H9 (cell line): ENCODE measurements at regions not wholly inside any gene's neighbourhood (a gene's known extent, or its start where the extent isn't known, plus 50 kb on each side); places are given as distances from the start of the nearest gene placed in this dataset.

Source experiments
- DNase-seq: peaks from one replicate; pipeline ENCODE4 v3.0.0-alpha.2; 2017
- H2AFZ ChIP-seq: one replicate; pipeline ENCODE4 v1.6.1; 2013; ENCODE audit warnings: mild to moderate bottlenecking, low read length, control low read depth, moderate library complexity
- H2AK5ac ChIP-seq: 2 replicates; pipeline ENCODE4 v1.6.1; 2013; ENCODE audit warnings: low read length, control low read depth, mixed read lengths; ENCODE audit not compliant: insufficient read length
- H2BK120ac ChIP-seq: one replicate; pipeline ENCODE4 v1.6.1; 2013; ENCODE audit warnings: low read depth, mild to moderate bottlenecking, low read length, control low read depth, inconsistent platforms; ENCODE audit not compliant: poor library complexity, severe bottlenecking
- H2BK12ac ChIP-seq: 2 replicates; pipeline ENCODE4 v1.6.1; 2013; ENCODE audit warnings: low read length, control low read depth, mixed read lengths, low read depth; ENCODE audit not compliant: insufficient read length
- H2BK15ac ChIP-seq: 2 replicates; pipeline ENCODE4 v1.6.1; 2013; ENCODE audit warnings: low read depth, low read length, control low read depth
- H2BK20ac ChIP-seq: one replicate; pipeline ENCODE4 v1.6.1; 2013; ENCODE audit warnings: low read depth, mild to moderate bottlenecking, low read length, control low read depth, inconsistent platforms; ENCODE audit not compliant: poor library complexity, severe bottlenecking
- H2BK5ac ChIP-seq: 2 replicates; pipeline ENCODE4 v1.6.1; 2013; ENCODE audit warnings: low read length, control low read depth, mixed read lengths; ENCODE audit not compliant: insufficient read length
- H3K14ac ChIP-seq: 2 replicates; pipeline ENCODE4 v1.6.1; 2013; ENCODE audit warnings: low read length, control low read depth; ENCODE audit not compliant: insufficient read depth
- H3K18ac ChIP-seq: 2 replicates; pipeline ENCODE4 v1.6.1; 2013; ENCODE audit warnings: low read depth, mild to moderate bottlenecking, mixed read lengths, low read length, control low read depth; ENCODE audit not compliant: insufficient read length
- H3K23ac ChIP-seq: 2 replicates; pipeline ENCODE4 v1.6.1; 2013; ENCODE audit warnings: low read length, control low read depth, mixed read lengths, low read depth; ENCODE audit not compliant: insufficient read length
- H3K23me2 ChIP-seq: 2 replicates; pipeline ENCODE4 v1.6.1; 2013; ENCODE audit warnings: low read depth, mild to moderate bottlenecking, mixed read lengths, low read length, control low read depth; ENCODE audit not compliant: insufficient read length, poor library complexity, severe bottlenecking
- H3K27ac ChIP-seq: 2 replicates; pipeline ENCODE4 v1.5.1; 2013; ENCODE audit warnings: low read length, control low read depth, mixed read lengths, low read depth; ENCODE audit not compliant: insufficient read length
- H3K27me3 ChIP-seq: 2 replicates; pipeline ENCODE4 v1.6.1; 2013; ENCODE audit warnings: low read length, control low read depth, inconsistent platforms; ENCODE audit not compliant: insufficient read depth
- H3K4ac ChIP-seq: 2 replicates; pipeline ENCODE4 v1.6.1; 2013; ENCODE audit warnings: low read depth, mild to moderate bottlenecking, control low read depth, inconsistent platforms, low read length, moderate library complexity
- H3K4me1 ChIP-seq: 2 replicates; pipeline ENCODE4 v1.6.1; 2013; ENCODE audit warnings: low read length, control low read depth, inconsistent platforms; ENCODE audit not compliant: insufficient read depth
- H3K4me2 ChIP-seq: 2 replicates; pipeline ENCODE4 v1.6.1; 2013; ENCODE audit warnings: low read length, control low read depth, mixed read lengths; ENCODE audit not compliant: insufficient read length, insufficient read depth
- H3K56ac ChIP-seq: 2 replicates; pipeline ENCODE4 v1.6.1; 2013; ENCODE audit warnings: low read depth, mild to moderate bottlenecking, mixed read lengths, low read length, control low read depth; ENCODE audit not compliant: insufficient read length
- H3K79me1 ChIP-seq: 2 replicates; pipeline ENCODE4 v1.6.1; 2013; ENCODE audit warnings: low read depth, mild to moderate bottlenecking, moderate library complexity, low read length, control low read depth, inconsistent platforms; ENCODE audit not compliant: insufficient read depth, poor library complexity, severe bottlenecking
- H3K79me2 ChIP-seq: 2 replicates; pipeline ENCODE4 v1.6.1; 2013; ENCODE audit warnings: low read length, control low read depth, inconsistent platforms; ENCODE audit not compliant: insufficient read depth
- H3K9ac ChIP-seq: 2 replicates; pipeline ENCODE4 v1.6.1; 2013; ENCODE audit warnings: low read length, control low read depth, mixed read lengths; ENCODE audit not compliant: insufficient read length; ENCODE audit errors: extremely low read depth
- H3K9me3 ChIP-seq: one replicate; pipeline ENCODE4 v1.6.1; 2013; ENCODE audit warnings: low read depth, low read length, inconsistent platforms; ENCODE audit not compliant: control insufficient read depth
- H3T11ph ChIP-seq: one replicate; pipeline ENCODE4 v1.6.1; 2013; ENCODE audit warnings: mild to moderate bottlenecking, low read length, control low read depth, inconsistent platforms
- H4K20me1 ChIP-seq: one replicate; pipeline ENCODE4 v1.6.1; 2013; ENCODE audit not compliant: control insufficient read depth, insufficient read length, insufficient read depth
- H4K5ac ChIP-seq: 2 replicates; pipeline ENCODE4 v1.6.1; 2013; ENCODE audit warnings: low read depth, mild to moderate bottlenecking, mixed read lengths, low read length, control low read depth; ENCODE audit not compliant: insufficient read length
- H4K8ac ChIP-seq: replicated peaks from 2 replicates; pipeline ENCODE4 v1.6.1; 2013; ENCODE audit warnings: low read length, control low read depth, mixed read lengths, low read depth; ENCODE audit not compliant: insufficient read length
- H4K91ac ChIP-seq: 2 replicates; pipeline ENCODE4 v1.6.1; 2013; ENCODE audit warnings: low read depth, mild to moderate bottlenecking, moderate library complexity, mixed read lengths, low read length, control low read depth; ENCODE audit not compliant: insufficient read length
- H3K27ac Mint-ChIP-seq, 3 experiments: 2 replicates in 2 of 3; 3 replicates in 1 of 3; pipeline ENCODE4 v1.8.0; 2020 to 2021; ENCODE audit warnings: mixed read lengths in 3 of 3, mild to moderate bottlenecking in 1 of 3, moderate library complexity in 1 of 3
- H3K27me3 Mint-ChIP-seq: 2 replicates; pipeline ENCODE4 v1.8.0; 2021; ENCODE audit warnings: low read depth, mild to moderate bottlenecking, moderate library complexity, mixed read lengths
- H3K36me3 Mint-ChIP-seq, 3 experiments: 2 replicates in 2 of 3; 3 replicates in 1 of 3; pipeline ENCODE4 v1.8.0; 2020 to 2021; ENCODE audit warnings: low read depth in 3 of 3, mixed read lengths in 3 of 3; ENCODE audit not compliant: insufficient read depth in 1 of 3
- H3K4me1 Mint-ChIP-seq, 2 experiments: 2 replicates each; pipeline ENCODE4 v1.8.0; 2020; ENCODE audit warnings: mixed read lengths in 2 of 2
- H3K4me3 Mint-ChIP-seq, 2 experiments: 2 replicates in 1 of 2; 3 replicates in 1 of 2; pipeline ENCODE4 v1.8.0; 2020 to 2021; ENCODE audit warnings: mild to moderate bottlenecking in 2 of 2, mixed read lengths in 2 of 2, moderate library complexity in 1 of 2
- H3K9me3 Mint-ChIP-seq, 2 experiments: 2 replicates in 1 of 2; 3 replicates in 1 of 2; pipeline ENCODE4 v1.8.0; 2020; ENCODE audit warnings: mild to moderate bottlenecking in 2 of 2, mixed read lengths in 2 of 2, moderate library complexity in 1 of 2
- WGBS: extraction: QIAGEN DNeasy Blood & Tissue Kit; methylation state at CpG from one replicate; pipeline ENCODE4 v1.1.7; 2013; ENCODE audit warnings: missing lambda C conversion rate, low lambda C conversion rate, mixed read lengths; ENCODE audit not compliant: insufficient read length; ENCODE audit errors: extremely low coverage; 5-methylcytosine and 5-hydroxymethylcytosine counted together
- TF ChIP-seq, protein P1 (sequence below): fragments of 200-600 bp; sonication (generic); conservative IDR thresholded peaks from 3 replicates; pipeline ENCODE4 v1.8.0; 2021; ENCODE audit warnings: antibody characterized with exemption, mild to moderate bottlenecking

DNA sequence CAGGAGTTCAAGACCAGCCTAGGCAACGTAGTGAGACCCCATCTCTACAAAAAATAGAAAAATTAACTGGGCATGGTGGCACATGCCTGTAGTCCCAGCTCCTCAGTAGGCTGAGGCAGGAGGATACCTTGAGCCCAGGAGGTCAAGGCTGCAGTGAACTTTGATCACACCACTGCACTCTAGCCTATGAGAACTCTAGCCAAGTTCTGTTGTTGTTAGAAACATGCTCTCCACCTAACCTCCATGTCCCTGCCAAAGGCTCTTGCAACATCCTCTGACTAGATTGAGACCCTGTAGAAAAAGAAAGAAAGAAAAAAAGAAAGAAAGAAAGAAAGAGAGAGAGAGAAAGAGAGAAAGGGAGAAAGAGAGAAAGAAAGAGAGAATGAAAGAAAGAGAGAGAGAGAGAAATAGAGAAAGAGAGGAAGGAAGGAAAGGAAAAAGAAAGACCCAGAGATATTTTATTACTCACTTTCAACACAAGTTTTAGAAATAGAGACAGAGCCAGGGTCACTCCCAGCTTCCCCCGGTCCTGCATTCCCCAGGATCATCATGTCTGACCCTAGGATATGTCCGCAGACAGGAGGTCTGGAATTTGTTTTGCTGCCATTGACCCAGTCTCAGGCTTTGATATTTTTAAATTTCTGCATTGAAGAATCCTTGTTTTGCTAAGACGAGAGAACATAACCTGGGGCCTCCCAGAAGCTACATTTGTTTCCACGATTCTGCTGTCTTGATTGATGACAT, 376.5 kb upstream of the CDH5 start:
- Histone ChIP-seq H2BK5ac (no peak overlapping the region), H3K79me2 (no peaks in the 10 kb centered on the region), H4K20me1 (no peaks in the 10 kb centered on the region), H3K4me1 (no peaks in the 10 kb centered on the region), H3K18ac (no peak overlapping the region), H3K79me1 (no peaks in the 10 kb centered on the region), H2AK5ac (no peak overlapping the region), H3K27me3 (no peaks in the 10 kb centered on the region), H2BK15ac (no peak overlapping the region), H3K9ac (no peak overlapping the region), H3K27ac (no peak overlapping the region), H3T11ph (no peak overlapping the region), H2BK20ac (no peak overlapping the region), H3K9me3 (no peaks in the 10 kb centered on the region), H2BK12ac (no peak overlapping the region), H3K4me2 (no peak overlapping the region), H3K56ac (no peak overlapping the region), H4K8ac (no peak overlapping the region), H3K23ac (no peak overlapping the region), H3K14ac (no peak overlapping the region), H4K5ac (no peak overlapping the region), H2BK120ac (no peak overlapping the region), H2AFZ (no peak overlapping the region), H3K4ac (no peak overlapping the region), H3K23me2 (no peaks in the 10 kb centered on the region), H4K91ac (no peak overlapping the region)
- no CpG with 5 or more reads among the region's 5 CpGs for WGBS
- peak overlapping the region in 1 of 3 experiments; percentile 44; a peak in 1 of 7 replicates for H3K27ac Mint-ChIP-seq
- H3K36me3 Mint-ChIP-seq: peaks cover 0 to 14% (median 4%) of the 10 kb centered on the region in 3 experiments; a peak in 2 of 7 replicates
- H3K4me1 Mint-ChIP-seq: no peaks in the 10 kb centered on the region; a peak in 1 of 4 replicates
- no peak overlapping the region for H3K4me3 Mint-ChIP-seq
- peaks cover 12 to 16% of the 10 kb centered on the region in 2 experiments; a peak in 4 of 5 replicates for H3K9me3 Mint-ChIP-seq
- DNase-seq: no peak
- TF ChIP-seq, protein P1, sequence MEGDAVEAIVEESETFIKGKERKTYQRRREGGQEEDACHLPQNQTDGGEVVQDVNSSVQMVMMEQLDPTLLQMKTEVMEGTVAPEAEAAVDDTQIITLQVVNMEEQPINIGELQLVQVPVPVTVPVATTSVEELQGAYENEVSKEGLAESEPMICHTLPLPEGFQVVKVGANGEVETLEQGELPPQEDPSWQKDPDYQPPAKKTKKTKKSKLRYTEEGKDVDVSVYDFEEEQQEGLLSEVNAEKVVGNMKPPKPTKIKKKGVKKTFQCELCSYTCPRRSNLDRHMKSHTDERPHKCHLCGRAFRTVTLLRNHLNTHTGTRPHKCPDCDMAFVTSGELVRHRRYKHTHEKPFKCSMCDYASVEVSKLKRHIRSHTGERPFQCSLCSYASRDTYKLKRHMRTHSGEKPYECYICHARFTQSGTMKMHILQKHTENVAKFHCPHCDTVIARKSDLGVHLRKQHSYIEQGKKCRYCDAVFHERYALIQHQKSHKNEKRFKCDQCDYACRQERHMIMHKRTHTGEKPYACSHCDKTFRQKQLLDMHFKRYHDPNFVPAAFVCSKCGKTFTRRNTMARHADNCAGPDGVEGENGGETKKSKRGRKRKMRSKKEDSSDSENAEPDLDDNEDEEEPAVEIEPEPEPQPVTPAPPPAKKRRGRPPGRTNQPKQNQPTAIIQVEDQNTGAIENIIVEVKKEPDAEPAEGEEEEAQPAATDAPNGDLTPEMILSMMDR: no peak
- H3K27me3 Mint-ChIP-seq: peaks cover 2% of the 10 kb centered on the region
